WTC11 (cell line): ENCODE measurements at regions not wholly inside any gene's neighbourhood (a gene's known extent, or its start where the extent isn't known, plus 50 kb on each side); places are given as distances from the start of the nearest gene placed in this dataset.

Experiments used
- ATAC-seq: fragments of 200-7000 bp; cut with Tn5 transposase; 2 replicates; pipeline ENCODE4 v1.10.0; 2021; ENCODE audit warnings: mild to moderate bottlenecking, moderate library complexity
- CTCF ChIA-PET: fragments of 300-600 bp; sonication (Branson Sonifier 250); formaldehyde crosslinking; loops from one replicate; lab custom pipeline; 2021; ENCODE audit warnings: antibody characterized with exemption; lab: Charles Lee
- POLR2A ChIA-PET: fragments of 350-600 bp; sonication (Branson Sonifier 250); formaldehyde crosslinking; loops from one replicate; lab custom pipeline; 2021; ENCODE audit warnings: antibody characterized with exemption; lab: Charles Lee
- DNase-seq: peaks from one replicate; pipeline ENCODE4 v3.0.0; 2021; ENCODE audit warnings: low spot score
- H3K27ac Mint-ChIP-seq: 2 replicates; pipeline ENCODE4 v1.8.0; 2021; ENCODE audit warnings: mixed read lengths
- H3K27me3 Mint-ChIP-seq: 2 replicates; pipeline ENCODE4 v1.8.0; 2021; ENCODE audit warnings: low read depth, mild to moderate bottlenecking, moderate library complexity, mixed read lengths
- H3K36me3 Mint-ChIP-seq: 2 replicates; pipeline ENCODE4 v1.8.0; 2021; ENCODE audit warnings: mixed read lengths
- H3K4me1 Mint-ChIP-seq: 2 replicates; pipeline ENCODE4 v1.8.0; 2022; ENCODE audit warnings: mixed read lengths
- H3K4me3 Mint-ChIP-seq: 2 replicates; pipeline ENCODE4 v1.8.0; 2021; ENCODE audit warnings: mild to moderate bottlenecking, moderate library complexity, mixed read lengths
- H3K9me3 Mint-ChIP-seq: 2 replicates; pipeline ENCODE4 v1.8.0; 2021; ENCODE audit warnings: mixed read lengths
- CBFB ChIP-seq: sonication (generic); formaldehyde crosslinking; IDR thresholded peaks from 2 replicates; pipeline ENCODE4 v1.8.1; 2022; ENCODE audit warnings: mild to moderate bottlenecking, low read depth, missing genetic modification reagents
- CREB1 ChIP-seq: sonication (generic); formaldehyde crosslinking; IDR thresholded peaks from 2 replicates; pipeline ENCODE4 v1.8.0; 2023; ENCODE audit warnings: mild to moderate bottlenecking, missing genetic modification reagents
- ELF4 ChIP-seq: sonication (generic); formaldehyde crosslinking; IDR thresholded peaks from 2 replicates; pipeline ENCODE4 v1.8.1; 2022; ENCODE audit warnings: low read depth, mild to moderate bottlenecking, moderate library complexity, missing genetic modification reagents
- EMX1 ChIP-seq: fragments of 250-450 bp; sonication (Bioruptor Pico); IDR thresholded peaks from 2 replicates; pipeline ENCODE4 v1.8.0; 2021; ENCODE audit warnings: mild to moderate bottlenecking
- GRHL2 ChIP-seq: fragments of 250-450 bp; sonication (Bioruptor Pico); IDR thresholded peaks from 2 replicates; pipeline ENCODE4 v1.8.0; 2022; ENCODE audit warnings: mild to moderate bottlenecking, moderate library complexity; ENCODE audit not compliant: insufficient replicate concordance, severe bottlenecking
- JAZF1 ChIP-seq: fragments of 250-450 bp; sonication (Bioruptor Pico); IDR thresholded peaks from 2 replicates; pipeline ENCODE4 v1.9.0; 2021; ENCODE audit warnings: moderate library complexity, mild to moderate bottlenecking, inconsistent platforms
- NFATC4 ChIP-seq: fragments of 250-450 bp; sonication (Bioruptor Pico); IDR thresholded peaks from 2 replicates; pipeline ENCODE4 v1.9.0; 2021; ENCODE audit warnings: mild to moderate bottlenecking
- NFE2L1 ChIP-seq: sonication (generic); formaldehyde crosslinking; IDR thresholded peaks from 2 replicates; pipeline ENCODE4 v1.8.1; 2023; ENCODE audit warnings: missing genetic modification reagents
- NR3C1 ChIP-seq: sonication (generic); formaldehyde crosslinking; conservative IDR thresholded peaks from 2 replicates; pipeline ENCODE4 v1.8.1; 2023; ENCODE audit warnings: low read depth, mild to moderate bottlenecking, missing genetic modification reagents
- SP1 ChIP-seq: sonication (generic); formaldehyde crosslinking; conservative IDR thresholded peaks from 2 replicates; pipeline ENCODE4 v1.8.1; 2022; ENCODE audit warnings: missing genetic modification reagents
- ZBTB21 ChIP-seq: sonication (generic); formaldehyde crosslinking; IDR thresholded peaks from 2 replicates; pipeline ENCODE4 v1.8.1; 2023; ENCODE audit warnings: mild to moderate bottlenecking, missing genetic modification reagents, borderline replicate concordance
- ZNF317 ChIP-seq: sonication (generic); formaldehyde crosslinking; IDR thresholded peaks from 2 replicates; pipeline ENCODE4 v1.8.1; 2023; ENCODE audit warnings: low read depth, mild to moderate bottlenecking, moderate library complexity, missing genetic modification reagents, borderline replicate concordance
- ZNF416 ChIP-seq: fragments of 250-450 bp; sonication (Bioruptor Pico); IDR thresholded peaks from 2 replicates; pipeline ENCODE4 v1.9.0; 2021; ENCODE audit warnings: mild to moderate bottlenecking, inconsistent platforms
- TF ChIP-seq, protein P1 (sequence below): sonication (generic); formaldehyde crosslinking; IDR thresholded peaks from 2 replicates; pipeline ENCODE4 v1.8.1; 2022; ENCODE audit warnings: mild to moderate bottlenecking, missing genetic modification reagents, moderate library complexity, borderline replicate concordance
- TF ChIP-seq, protein P2 (sequence below): sonication (generic); formaldehyde crosslinking; IDR thresholded peaks from 2 replicates; pipeline ENCODE4 v1.8.0; 2022; ENCODE audit warnings: mild to moderate bottlenecking, missing genetic modification reagents
- TF ChIP-seq, protein P3 (sequence below): sonication (generic); formaldehyde crosslinking; conservative IDR thresholded peaks from 2 replicates; pipeline ENCODE4 v1.8.1; 2022; ENCODE audit warnings: mild to moderate bottlenecking, missing genetic modification reagents
- TF ChIP-seq, protein P4 (sequence below): sonication (generic); formaldehyde crosslinking; IDR thresholded peaks from 2 replicates; pipeline ENCODE4 v1.8.0; 2022; ENCODE audit warnings: mild to moderate bottlenecking, missing genetic modification reagents
- TF ChIP-seq, protein P5 (sequence below): fragments of 200-600 bp; IDR thresholded peaks from 2 replicates; pipeline ENCODE4 v1.8.0; 2022; ENCODE audit warnings: antibody characterized with exemption
- TF ChIP-seq, protein P6 (sequence below): fragments of 250-450 bp; sonication (Bioruptor Pico); IDR thresholded peaks from 2 replicates; pipeline ENCODE4 v1.9.0; 2021; ENCODE audit warnings: mild to moderate bottlenecking
- TF ChIP-seq, protein P7 (sequence below): sonication (generic); formaldehyde crosslinking; IDR thresholded peaks from 2 replicates; pipeline ENCODE4 v1.8.1; 2022; ENCODE audit warnings: mild to moderate bottlenecking, moderate library complexity, missing genetic modification reagents
- TF ChIP-seq, protein P8 (sequence below): sonication (generic); formaldehyde crosslinking; IDR thresholded peaks from 2 replicates; pipeline ENCODE4 v1.8.1; 2022; ENCODE audit warnings: low read depth, missing genetic modification reagents, borderline replicate concordance
- TF ChIP-seq, protein P9 (sequence below): sonication (generic); formaldehyde crosslinking; IDR thresholded peaks from 2 replicates; pipeline ENCODE4 v1.8.1; 2022; ENCODE audit warnings: low read depth, mild to moderate bottlenecking, moderate library complexity, missing genetic modification reagents, borderline replicate concordance
- TF ChIP-seq, protein P10 (sequence below): sonication (generic); formaldehyde crosslinking; conservative IDR thresholded peaks from 2 replicates; pipeline ENCODE4 v1.8.1; 2023; ENCODE audit warnings: mild to moderate bottlenecking, low read depth, missing genetic modification reagents, moderate library complexity

DNA sequence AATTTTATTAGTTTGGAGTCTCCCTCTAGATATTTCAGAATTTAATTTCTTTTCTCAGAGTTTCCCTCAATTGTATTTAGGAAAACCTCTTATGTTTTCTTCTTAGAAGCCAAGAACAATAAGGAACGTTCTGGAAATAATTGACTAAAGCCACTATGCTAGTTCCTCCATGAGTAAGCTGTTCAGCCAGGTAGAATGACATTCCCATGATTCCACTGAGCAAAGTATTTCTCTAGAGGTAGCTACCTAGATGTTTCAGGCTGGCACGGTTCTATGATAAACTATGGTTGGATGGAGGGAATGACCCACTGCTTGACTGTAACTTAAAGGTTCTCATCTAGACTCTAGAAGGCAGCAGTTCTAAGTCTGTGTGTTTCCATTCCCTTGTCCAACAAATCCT lies 62.4 kb downstream of the CLDN17 start:
- TF ChIP-seq ELF4 (CRISPR knock-in tag) (no peak), ZBTB21 (CRISPR knock-in tag) (no peak), NFATC4 (no peak), ZNF317 (CRISPR knock-in tag) (no peak), GRHL2 (CRISPR knock-in tag) (no peak), NFE2L1 (CRISPR knock-in tag) (no peak), NR3C1 (CRISPR knock-in tag) (no peak), JAZF1 (CRISPR knock-in tag) (no peak), CBFB (CRISPR knock-in tag) (no peak)
- TF ChIP-seq, protein P1, sequence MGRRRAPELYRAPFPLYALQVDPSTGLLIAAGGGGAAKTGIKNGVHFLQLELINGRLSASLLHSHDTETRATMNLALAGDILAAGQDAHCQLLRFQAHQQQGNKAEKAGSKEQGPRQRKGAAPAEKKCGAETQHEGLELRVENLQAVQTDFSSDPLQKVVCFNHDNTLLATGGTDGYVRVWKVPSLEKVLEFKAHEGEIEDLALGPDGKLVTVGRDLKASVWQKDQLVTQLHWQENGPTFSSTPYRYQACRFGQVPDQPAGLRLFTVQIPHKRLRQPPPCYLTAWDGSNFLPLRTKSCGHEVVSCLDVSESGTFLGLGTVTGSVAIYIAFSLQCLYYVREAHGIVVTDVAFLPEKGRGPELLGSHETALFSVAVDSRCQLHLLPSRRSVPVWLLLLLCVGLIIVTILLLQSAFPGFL: no peak
- TF ChIP-seq, protein P2, sequence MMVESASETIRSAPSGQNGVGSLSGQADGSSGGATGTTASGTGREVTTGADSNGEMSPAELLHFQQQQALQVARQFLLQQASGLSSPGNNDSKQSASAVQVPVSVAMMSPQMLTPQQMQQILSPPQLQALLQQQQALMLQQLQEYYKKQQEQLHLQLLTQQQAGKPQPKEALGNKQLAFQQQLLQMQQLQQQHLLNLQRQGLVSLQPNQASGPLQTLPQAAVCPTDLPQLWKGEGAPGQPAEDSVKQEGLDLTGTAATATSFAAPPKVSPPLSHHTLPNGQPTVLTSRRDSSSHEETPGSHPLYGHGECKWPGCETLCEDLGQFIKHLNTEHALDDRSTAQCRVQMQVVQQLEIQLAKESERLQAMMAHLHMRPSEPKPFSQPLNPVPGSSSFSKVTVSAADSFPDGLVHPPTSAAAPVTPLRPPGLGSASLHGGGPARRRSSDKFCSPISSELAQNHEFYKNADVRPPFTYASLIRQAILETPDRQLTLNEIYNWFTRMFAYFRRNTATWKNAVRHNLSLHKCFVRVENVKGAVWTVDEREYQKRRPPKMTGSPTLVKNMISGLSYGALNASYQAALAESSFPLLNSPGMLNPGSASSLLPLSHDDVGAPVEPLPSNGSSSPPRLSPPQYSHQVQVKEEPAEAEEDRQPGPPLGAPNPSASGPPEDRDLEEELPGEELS: no peak
- TF ChIP-seq, protein P3, sequence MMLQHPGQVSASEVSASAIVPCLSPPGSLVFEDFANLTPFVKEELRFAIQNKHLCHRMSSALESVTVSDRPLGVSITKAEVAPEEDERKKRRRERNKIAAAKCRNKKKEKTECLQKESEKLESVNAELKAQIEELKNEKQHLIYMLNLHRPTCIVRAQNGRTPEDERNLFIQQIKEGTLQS: no peak
- TF ChIP-seq, protein P4, sequence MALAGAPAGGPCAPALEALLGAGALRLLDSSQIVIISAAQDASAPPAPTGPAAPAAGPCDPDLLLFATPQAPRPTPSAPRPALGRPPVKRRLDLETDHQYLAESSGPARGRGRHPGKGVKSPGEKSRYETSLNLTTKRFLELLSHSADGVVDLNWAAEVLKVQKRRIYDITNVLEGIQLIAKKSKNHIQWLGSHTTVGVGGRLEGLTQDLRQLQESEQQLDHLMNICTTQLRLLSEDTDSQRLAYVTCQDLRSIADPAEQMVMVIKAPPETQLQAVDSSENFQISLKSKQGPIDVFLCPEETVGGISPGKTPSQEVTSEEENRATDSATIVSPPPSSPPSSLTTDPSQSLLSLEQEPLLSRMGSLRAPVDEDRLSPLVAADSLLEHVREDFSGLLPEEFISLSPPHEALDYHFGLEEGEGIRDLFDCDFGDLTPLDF (CRISPR knock-in tag): no peak
- TF ChIP-seq, protein P5, sequence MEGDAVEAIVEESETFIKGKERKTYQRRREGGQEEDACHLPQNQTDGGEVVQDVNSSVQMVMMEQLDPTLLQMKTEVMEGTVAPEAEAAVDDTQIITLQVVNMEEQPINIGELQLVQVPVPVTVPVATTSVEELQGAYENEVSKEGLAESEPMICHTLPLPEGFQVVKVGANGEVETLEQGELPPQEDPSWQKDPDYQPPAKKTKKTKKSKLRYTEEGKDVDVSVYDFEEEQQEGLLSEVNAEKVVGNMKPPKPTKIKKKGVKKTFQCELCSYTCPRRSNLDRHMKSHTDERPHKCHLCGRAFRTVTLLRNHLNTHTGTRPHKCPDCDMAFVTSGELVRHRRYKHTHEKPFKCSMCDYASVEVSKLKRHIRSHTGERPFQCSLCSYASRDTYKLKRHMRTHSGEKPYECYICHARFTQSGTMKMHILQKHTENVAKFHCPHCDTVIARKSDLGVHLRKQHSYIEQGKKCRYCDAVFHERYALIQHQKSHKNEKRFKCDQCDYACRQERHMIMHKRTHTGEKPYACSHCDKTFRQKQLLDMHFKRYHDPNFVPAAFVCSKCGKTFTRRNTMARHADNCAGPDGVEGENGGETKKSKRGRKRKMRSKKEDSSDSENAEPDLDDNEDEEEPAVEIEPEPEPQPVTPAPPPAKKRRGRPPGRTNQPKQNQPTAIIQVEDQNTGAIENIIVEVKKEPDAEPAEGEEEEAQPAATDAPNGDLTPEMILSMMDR: no peak
- POLR2A ChIA-PET: no interaction called here
- Mint-ChIP-seq H3K4me3 (no peak overlapping the region), H3K4me1 (peaks cover 11% of the 10 kb centered on the region), H3K27me3 (no peaks in the 10 kb centered on the region), H3K9me3 (no peaks in the 10 kb centered on the region; the same call in 1 of the 2 replicates), H3K36me3 (no peaks in the 10 kb centered on the region), H3K27ac (no peak overlapping the region)
- ATAC-seq (no peak), DNase-seq (no peak)
- CTCF ChIA-PET: no interaction called here

DNA sequence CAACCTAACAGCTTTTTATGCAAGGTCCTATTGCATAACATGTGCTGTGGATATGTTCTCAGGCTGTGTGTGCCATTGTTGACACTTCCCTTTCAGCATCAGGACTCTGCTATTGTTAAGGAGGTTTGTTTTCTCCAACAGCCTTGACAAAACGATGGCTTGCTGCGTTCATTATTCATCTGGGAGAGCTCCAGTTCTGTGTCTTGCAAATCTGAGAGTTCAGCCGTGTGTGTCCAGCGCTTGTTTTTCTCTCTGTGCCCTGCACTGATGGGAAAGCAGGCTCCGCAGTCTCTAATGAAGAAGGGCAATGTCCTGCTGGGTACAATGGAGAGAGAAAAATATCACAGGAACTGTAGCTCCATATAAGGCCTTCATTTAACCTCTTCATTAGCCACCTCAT lies 63.7 kb downstream of the CLDN17 start:
- ChIA-PET POLR2A (no interaction called here), CTCF (no interaction called here)
- H3K4me1 Mint-ChIP-seq: peaks cover 11% of the 10 kb centered on the region
- no peak overlapping the region; the same call in 1 of the 2 replicates for H3K27ac Mint-ChIP-seq
- H3K4me3 Mint-ChIP-seq: no peak overlapping the region
- no peaks in the 10 kb centered on the region; the same call in 1 of the 2 replicates for H3K9me3 Mint-ChIP-seq
- H3K36me3 Mint-ChIP-seq: no peaks in the 10 kb centered on the region
- DNase-seq (no peak), ATAC-seq (peak; percentile 47)
- H3K27me3 Mint-ChIP-seq: no peaks in the 10 kb centered on the region
- TF ChIP-seq ELF4 (CRISPR knock-in tag): no peak
- TF ChIP-seq, protein P6, sequence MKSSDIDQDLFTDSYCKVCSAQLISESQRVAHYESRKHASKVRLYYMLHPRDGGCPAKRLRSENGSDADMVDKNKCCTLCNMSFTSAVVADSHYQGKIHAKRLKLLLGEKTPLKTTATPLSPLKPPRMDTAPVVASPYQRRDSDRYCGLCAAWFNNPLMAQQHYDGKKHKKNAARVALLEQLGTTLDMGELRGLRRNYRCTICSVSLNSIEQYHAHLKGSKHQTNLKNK (CRISPR knock-in tag): no peak
- no peak for TF ChIP-seq ZNF416 (CRISPR knock-in tag)
- TF ChIP-seq, protein P7, sequence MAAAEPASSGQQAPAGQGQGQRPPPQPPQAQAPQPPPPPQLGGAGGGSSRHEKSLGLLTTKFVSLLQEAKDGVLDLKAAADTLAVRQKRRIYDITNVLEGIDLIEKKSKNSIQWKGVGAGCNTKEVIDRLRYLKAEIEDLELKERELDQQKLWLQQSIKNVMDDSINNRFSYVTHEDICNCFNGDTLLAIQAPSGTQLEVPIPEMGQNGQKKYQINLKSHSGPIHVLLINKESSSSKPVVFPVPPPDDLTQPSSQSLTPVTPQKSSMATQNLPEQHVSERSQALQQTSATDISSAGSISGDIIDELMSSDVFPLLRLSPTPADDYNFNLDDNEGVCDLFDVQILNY: no peak
- TF ChIP-seq, protein P8, sequence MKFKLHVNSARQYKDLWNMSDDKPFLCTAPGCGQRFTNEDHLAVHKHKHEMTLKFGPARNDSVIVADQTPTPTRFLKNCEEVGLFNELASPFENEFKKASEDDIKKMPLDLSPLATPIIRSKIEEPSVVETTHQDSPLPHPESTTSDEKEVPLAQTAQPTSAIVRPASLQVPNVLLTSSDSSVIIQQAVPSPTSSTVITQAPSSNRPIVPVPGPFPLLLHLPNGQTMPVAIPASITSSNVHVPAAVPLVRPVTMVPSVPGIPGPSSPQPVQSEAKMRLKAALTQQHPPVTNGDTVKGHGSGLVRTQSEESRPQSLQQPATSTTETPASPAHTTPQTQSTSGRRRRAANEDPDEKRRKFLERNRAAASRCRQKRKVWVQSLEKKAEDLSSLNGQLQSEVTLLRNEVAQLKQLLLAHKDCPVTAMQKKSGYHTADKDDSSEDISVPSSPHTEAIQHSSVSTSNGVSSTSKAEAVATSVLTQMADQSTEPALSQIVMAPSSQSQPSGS (CRISPR knock-in tag): no peak
- TF ChIP-seq EMX1 (CRISPR knock-in tag): no peak
- TF ChIP-seq, protein P9, sequence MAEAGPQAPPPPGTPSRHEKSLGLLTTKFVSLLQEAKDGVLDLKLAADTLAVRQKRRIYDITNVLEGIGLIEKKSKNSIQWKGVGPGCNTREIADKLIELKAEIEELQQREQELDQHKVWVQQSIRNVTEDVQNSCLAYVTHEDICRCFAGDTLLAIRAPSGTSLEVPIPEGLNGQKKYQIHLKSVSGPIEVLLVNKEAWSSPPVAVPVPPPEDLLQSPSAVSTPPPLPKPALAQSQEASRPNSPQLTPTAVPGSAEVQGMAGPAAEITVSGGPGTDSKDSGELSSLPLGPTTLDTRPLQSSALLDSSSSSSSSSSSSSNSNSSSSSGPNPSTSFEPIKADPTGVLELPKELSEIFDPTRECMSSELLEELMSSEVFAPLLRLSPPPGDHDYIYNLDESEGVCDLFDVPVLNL (CRISPR knock-in tag): no peak
- no peak for TF ChIP-seq CBFB (CRISPR knock-in tag)
- TF ChIP-seq CREB1: no peak
- no peak for TF ChIP-seq SP1
- TF ChIP-seq, protein P10, sequence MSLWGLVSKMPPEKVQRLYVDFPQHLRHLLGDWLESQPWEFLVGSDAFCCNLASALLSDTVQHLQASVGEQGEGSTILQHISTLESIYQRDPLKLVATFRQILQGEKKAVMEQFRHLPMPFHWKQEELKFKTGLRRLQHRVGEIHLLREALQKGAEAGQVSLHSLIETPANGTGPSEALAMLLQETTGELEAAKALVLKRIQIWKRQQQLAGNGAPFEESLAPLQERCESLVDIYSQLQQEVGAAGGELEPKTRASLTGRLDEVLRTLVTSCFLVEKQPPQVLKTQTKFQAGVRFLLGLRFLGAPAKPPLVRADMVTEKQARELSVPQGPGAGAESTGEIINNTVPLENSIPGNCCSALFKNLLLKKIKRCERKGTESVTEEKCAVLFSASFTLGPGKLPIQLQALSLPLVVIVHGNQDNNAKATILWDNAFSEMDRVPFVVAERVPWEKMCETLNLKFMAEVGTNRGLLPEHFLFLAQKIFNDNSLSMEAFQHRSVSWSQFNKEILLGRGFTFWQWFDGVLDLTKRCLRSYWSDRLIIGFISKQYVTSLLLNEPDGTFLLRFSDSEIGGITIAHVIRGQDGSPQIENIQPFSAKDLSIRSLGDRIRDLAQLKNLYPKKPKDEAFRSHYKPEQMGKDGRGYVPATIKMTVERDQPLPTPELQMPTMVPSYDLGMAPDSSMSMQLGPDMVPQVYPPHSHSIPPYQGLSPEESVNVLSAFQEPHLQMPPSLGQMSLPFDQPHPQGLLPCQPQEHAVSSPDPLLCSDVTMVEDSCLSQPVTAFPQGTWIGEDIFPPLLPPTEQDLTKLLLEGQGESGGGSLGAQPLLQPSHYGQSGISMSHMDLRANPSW: no peak
